HCT116 (cell line): ENCODE measurements at regions not wholly inside any gene's neighbourhood (a gene's known extent, or its start where the extent isn't known, plus 50 kb on each side); places are given as distances from the start of the nearest gene placed in this dataset.

Experiments used
- ATAC-seq: fragments of 200-7000 bp; cut with Tn5 transposase; 2 replicates; pipeline ENCODE4 v1.9.1; 2020; ENCODE audit warnings: mild to moderate bottlenecking, moderate library complexity
- BruUV-seq: library from RNA; stranded (reverse); fragments of 400-500 nt; replicated peaks from 2 replicates; lab custom pipeline; 2021; lab: Mats Ljungman, UMichigan
- CTCF ChIA-PET: fragments of 300-600 bp; sonication (Branson Sonifier 250); formaldehyde crosslinking; loops from one replicate; lab custom pipeline; 2021; ENCODE audit warnings: antibody characterized with exemption; lab: Charles Lee
- POLR2A ChIA-PET: fragments of 300-600, 350-600 bp; sonication (Branson Sonifier 250); formaldehyde crosslinking; loops from one replicate; lab custom pipeline; 2021; ENCODE audit warnings: antibody characterized with exemption; lab: Charles Lee
- RAD21 ChIA-PET, 2 experiments: fragments of 300-600 bp; sonication (Branson Sonifier 250); formaldehyde crosslinking; loops; one replicate each; lab custom pipeline; 2023; ENCODE audit warnings: low total read pairs in 2 of 2; ENCODE audit not compliant: uncharacterized antibody in 2 of 2, unreplicated experiment in 2 of 2, low non-redundant PET in 1 of 2; lab: Charles Lee
- DNase-seq: peaks from one replicate; pipeline ENCODE4 v3.0.0-alpha.2; 2010; ENCODE audit warnings: low read depth, low spot score
- H2AFZ ChIP-seq: fragments of 200-600 bp; shearing (Covaris generic), sonication (generic); 2 replicates; pipeline ENCODE4 v1.6.1; 2017; ENCODE audit warnings: low read depth, mixed run types, mixed read lengths, antibody characterized with exemption, low read length; ENCODE audit not compliant: poor library complexity, severe bottlenecking
- H3K27ac ChIP-seq: 2 replicates; pipeline ENCODE4 v1.5.1; 2012; ENCODE audit warnings: low read depth, low read length
- H3K27me3 ChIP-seq: fragments of 200-600 bp; sonication (generic); 2 replicates; pipeline ENCODE4 v1.6.1; 2016; ENCODE audit warnings: mixed run types, low read length, mixed read lengths; ENCODE audit not compliant: insufficient read depth
- H3K36me3 ChIP-seq, 2 experiments: fragments of 200-500 bp in 1 of 2; fragments of 200-600 bp in 1 of 2; sonication (Bioruptor generic) in 1 of 2; sonication (generic) in 1 of 2; 2 replicates each; pipeline versions ENCODE4 v1.5.1 to v1.6.1; 2014 to 2016; ENCODE audit warnings: low read length in 2 of 2, inconsistent platforms in 1 of 2, mixed read lengths in 1 of 2, mixed run types in 1 of 2; ENCODE audit not compliant: insufficient read depth in 2 of 2, control insufficient read depth in 1 of 2
- H3K4me1 ChIP-seq, 2 experiments: fragments of 200-600 bp in 1 of 2; sonication (generic) in 1 of 2; 2 replicates each; pipeline versions ENCODE4 v1.5.1 to v1.6.1; 2012 to 2017; ENCODE audit warnings: low read length in 2 of 2, inconsistent platforms in 1 of 2, mild to moderate bottlenecking in 1 of 2, mixed read lengths in 1 of 2, mixed run types in 1 of 2, moderate library complexity in 1 of 2; ENCODE audit not compliant: insufficient read depth in 2 of 2, control insufficient read depth in 1 of 2
- H3K4me2 ChIP-seq: fragments of 200-600 bp; sonication (generic); 2 replicates; pipeline ENCODE4 v1.6.1; 2017; ENCODE audit warnings: mixed run types, low read length, mixed read lengths
- H3K4me3 ChIP-seq, 2 experiments: fragments of 200-600 bp in 1 of 2; sonication (generic) in 1 of 2; replicated peaks in 1 of 2; 2 replicates each; pipeline ENCODE4 v1.5.1; 2011 to 2016; ENCODE audit warnings: low read length in 2 of 2, control low read depth in 1 of 2, low read depth in 1 of 2, mild to moderate bottlenecking in 1 of 2, mixed read lengths in 1 of 2, mixed run types in 1 of 2
- H3K79me2 ChIP-seq: fragments of 200-600 bp; sonication (generic); 2 replicates; pipeline ENCODE4 v1.6.1; 2017; ENCODE audit warnings: mild to moderate bottlenecking, mixed run types, low read length, moderate library complexity, mixed read lengths; ENCODE audit not compliant: insufficient read depth
- H3K9ac ChIP-seq: fragments of 200-600 bp; sonication (generic); 2 replicates; pipeline ENCODE4 v1.6.1; 2016; ENCODE audit warnings: low read length, mixed read lengths
- H3K9me2 ChIP-seq: fragments of 200-600 bp; sonication (generic), shearing (Covaris generic); 2 replicates; pipeline ENCODE4 v1.6.1; 2017; ENCODE audit warnings: mixed run types, mild to moderate bottlenecking, moderate library complexity; ENCODE audit not compliant: insufficient read depth
- H3K9me3 ChIP-seq, 2 experiments: fragments of 200-500 bp in 1 of 2; fragments of 200-600 bp in 1 of 2; sonication (Bioruptor generic) in 1 of 2; sonication (generic) in 1 of 2; 2 replicates each; pipeline ENCODE4 v1.6.1; 2014 to 2017; ENCODE audit warnings: low read length in 2 of 2, mixed read lengths in 2 of 2, inconsistent platforms in 1 of 2, low read depth in 1 of 2, mild to moderate bottlenecking in 1 of 2, mixed run types in 1 of 2, moderate library complexity in 1 of 2; ENCODE audit not compliant: control insufficient read depth in 1 of 2, insufficient read depth in 1 of 2
- H4K20me1 ChIP-seq: fragments of 200-600 bp; sonication (generic), shearing (Covaris generic); 2 replicates; pipeline ENCODE4 v1.6.1; 2017; ENCODE audit warnings: mixed run types, mild to moderate bottlenecking, moderate library complexity; ENCODE audit not compliant: insufficient read depth
- ATF3 ChIP-seq: IDR thresholded peaks from 2 replicates; pipeline ENCODE4 v1.6.1; 2012
- CBX3 ChIP-seq: IDR thresholded peaks from 2 replicates; pipeline ENCODE4 v1.6.1; 2012; ENCODE audit warnings: low read depth
- ELF1 ChIP-seq: IDR thresholded peaks from 2 replicates; pipeline ENCODE4 v1.6.1; 2012; ENCODE audit warnings: low read depth, borderline replicate concordance
- EZH2 ChIP-seq: fragments of 200-600 bp; sonication (generic); IDR thresholded peaks from 2 replicates; pipeline ENCODE4 v1.6.1; 2017; ENCODE audit warnings: antibody characterized with exemption, mixed run types
- EZH2phosphoT487 ChIP-seq: fragments of 200-600 bp; IDR thresholded peaks from 2 replicates; pipeline ENCODE4 v1.6.1; 2018; ENCODE audit warnings: antibody characterized with exemption, borderline replicate concordance
- POLR2A ChIP-seq: IDR thresholded peaks from 2 replicates; pipeline ENCODE4 v1.7.0; 2011; ENCODE audit warnings: borderline replicate concordance; ENCODE audit not compliant: insufficient read depth, insufficient read length; ENCODE audit errors: extremely low read depth
- RAD21 ChIP-seq: IDR thresholded peaks from 2 replicates; pipeline ENCODE4 v1.6.1; 2012; ENCODE audit warnings: low read depth, mild to moderate bottlenecking
- SIN3A ChIP-seq: IDR thresholded peaks from 2 replicates; pipeline ENCODE4 v1.6.1; 2012; ENCODE audit warnings: low read depth
- SP1 ChIP-seq: IDR thresholded peaks from 2 replicates; pipeline ENCODE4 v1.6.1; 2012; ENCODE audit warnings: low read depth
- YY1 ChIP-seq: IDR thresholded peaks from 2 replicates; pipeline ENCODE4 v1.6.1; 2011; ENCODE audit warnings: low read length, low read depth, moderate library complexity, mild to moderate bottlenecking; ENCODE audit not compliant: insufficient replicate concordance; ENCODE audit errors: extremely low read depth
- ZNF274 ChIP-seq: fragments of 200-500 bp; sonication (Bioruptor generic); IDR thresholded peaks from 2 replicates; pipeline ENCODE4 v1.6.1; 2014; ENCODE audit warnings: mild to moderate bottlenecking, low read depth, low read length, inconsistent platforms
- intact Hi-C: fragments of 100-400 bp; cut with micrococcal nuclease; formaldehyde crosslinking; loops from 2 replicates; pipeline ENCODE4 v1.10.0; 2022
- TF ChIP-seq, protein P1 (sequence below): IDR thresholded peaks from 2 replicates; pipeline ENCODE4 v1.6.1; 2011; ENCODE audit warnings: mild to moderate bottlenecking, low read length, moderate library complexity; ENCODE audit not compliant: insufficient replicate concordance; ENCODE audit errors: extremely low read depth

DNA sequence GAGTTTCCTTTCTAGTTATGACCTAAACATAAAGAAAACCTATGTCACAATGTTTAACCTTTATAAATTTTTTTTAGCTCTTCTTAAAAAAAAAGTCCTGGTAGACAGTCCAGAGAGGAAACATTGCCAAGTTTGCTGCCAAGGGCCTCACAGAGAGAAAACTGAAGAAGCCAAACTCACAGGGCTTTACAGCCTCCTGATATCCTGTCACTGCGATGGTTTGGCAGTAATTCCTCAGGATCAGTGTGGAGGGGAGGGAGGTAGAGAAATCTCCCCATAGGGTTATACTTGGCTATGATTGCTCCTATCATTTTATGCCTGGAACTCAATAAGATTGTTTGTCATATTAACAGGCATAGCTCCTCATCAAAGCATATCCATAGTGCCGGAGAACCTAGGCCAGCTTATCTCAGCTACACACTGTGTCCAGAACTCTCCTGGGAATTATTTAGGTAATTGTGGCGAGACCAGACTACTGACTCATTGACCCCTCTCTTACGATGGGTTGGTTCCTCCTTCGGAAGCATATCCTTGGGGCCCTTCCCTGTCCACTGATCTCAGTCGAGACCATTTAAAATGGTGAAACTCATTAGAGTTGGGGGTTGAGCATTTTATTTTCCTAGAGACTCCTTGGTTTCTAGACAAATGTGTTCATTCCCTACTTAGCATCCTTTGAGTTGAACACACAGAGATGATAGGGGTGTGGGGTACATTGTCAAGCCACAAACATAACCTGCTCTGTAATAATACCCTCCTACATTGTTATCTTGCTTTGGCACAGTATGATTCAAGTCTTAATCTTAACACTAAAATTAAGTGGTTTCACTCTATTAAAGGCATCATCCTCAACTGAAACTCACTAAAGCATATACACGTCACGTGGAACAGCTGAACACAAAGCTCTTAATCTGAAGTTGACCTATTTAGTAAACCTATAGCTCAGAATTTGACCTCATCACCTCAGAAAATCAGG is 53.4 kb upstream of the TMC1 start:
- Histone ChIP-seq H2AFZ (no peak overlapping the region), H3K27me3 (no peaks in the 10 kb centered on the region), H3K4me3 (no peak overlapping the region), H3K36me3 (no peaks in the 10 kb centered on the region), H3K27ac (no peak overlapping the region), H3K9me2 (no peaks in the 10 kb centered on the region), H4K20me1 (no peaks in the 10 kb centered on the region), H3K4me1 (peaks cover 0 to 3% of the 10 kb centered on the region in 2 experiments; a peak in 1 of 4 replicates), H3K79me2 (no peaks in the 10 kb centered on the region), H3K9me3 (no peaks in the 10 kb centered on the region), H3K9ac (no peak overlapping the region), H3K4me2 (no peak overlapping the region)
- POLR2A ChIA-PET: interaction anchor here (0.8 kb wide), 1 partner anchor 103 kb away, joined by 3 read pairs; the partner anchor contains the start of gene ZFAND5
- CTCF ChIA-PET: no interaction called here
- intact Hi-C loops: no loop called here
- no peak for ATAC-seq
- RAD21 ChIA-PET: no interaction called here
- no TSS peak for BruUV-seq
- TF ChIP-seq POLR2A (no peak), SIN3A (no peak), EZH2phosphoT487 (no peak), RAD21 (no peak), YY1 (no peak), SP1 (no peak), ATF3 (no peak), ZNF274 (no peak), EZH2 (no peak), CBX3 (no peak), ELF1 (no peak)
- TF ChIP-seq, protein P1, sequence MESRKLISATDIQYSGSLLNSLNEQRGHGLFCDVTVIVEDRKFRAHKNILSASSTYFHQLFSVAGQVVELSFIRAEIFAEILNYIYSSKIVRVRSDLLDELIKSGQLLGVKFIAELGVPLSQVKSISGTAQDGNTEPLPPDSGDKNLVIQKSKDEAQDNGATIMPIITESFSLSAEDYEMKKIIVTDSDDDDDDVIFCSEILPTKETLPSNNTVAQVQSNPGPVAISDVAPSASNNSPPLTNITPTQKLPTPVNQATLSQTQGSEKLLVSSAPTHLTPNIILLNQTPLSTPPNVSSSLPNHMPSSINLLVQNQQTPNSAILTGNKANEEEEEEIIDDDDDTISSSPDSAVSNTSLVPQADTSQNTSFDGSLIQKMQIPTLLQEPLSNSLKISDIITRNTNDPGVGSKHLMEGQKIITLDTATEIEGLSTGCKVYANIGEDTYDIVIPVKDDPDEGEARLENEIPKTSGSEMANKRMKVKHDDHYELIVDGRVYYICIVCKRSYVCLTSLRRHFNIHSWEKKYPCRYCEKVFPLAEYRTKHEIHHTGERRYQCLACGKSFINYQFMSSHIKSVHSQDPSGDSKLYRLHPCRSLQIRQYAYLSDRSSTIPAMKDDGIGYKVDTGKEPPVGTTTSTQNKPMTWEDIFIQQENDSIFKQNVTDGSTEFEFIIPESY: no peak
- TF ChIP-seq, all 23 proteins: peak for 0
- no peak for DNase-seq
